Pancreas (tissue), 10 donors: ENCODE measurements at regions not wholly inside any gene's neighbourhood (a gene's known extent, or its start where the extent isn't known, plus 50 kb on each side); places are given as distances from the start of the nearest gene placed in this dataset.
A peak's percentile ranks its signal among the peaks of the same experiment; 100 is the strongest.
"Not testable (repeated sequence)": the region's sequence is repeated elsewhere in the genome, so short reads cannot be mapped to it uniquely, and the experiment has no call there.

ENCODE experiments used
- ATAC-seq, 4 donors: fragments of 200-7000 bp; cut with Tn5 transposase; one replicate each; pipeline versions ENCODE4 v1.8.0 to v1.9.1; 2020; ENCODE audit warnings: mild to moderate bottlenecking in 4 of 4, moderate library complexity in 4 of 4
- DNase-seq, 6 donors: peaks; one replicate each; pipeline ENCODE4 v3.0.0-alpha.2; 2020
- FAIRE-seq: peaks from 2 replicates; lab custom pipeline; 2012; peaks lifted over from hg19 to GRCh38; lab: Jason Lieb, UNC
- H3K27ac ChIP-seq, 4 donors: fragments of 200-600 bp; sonication (generic); 1 replicate in 3 of 4; 2 replicates in 1 of 4; pipeline versions ENCODE4 v1.5.0 to v1.8.0; 2020
- H3K27me3 ChIP-seq, 4 donors: fragments of 200-600 bp; one replicate each; pipeline ENCODE4 v1.8.0; 2021
- H3K36me3 ChIP-seq, 3 donors: fragments of 200-600 bp; sonication (generic) in 1 of 3; one replicate each; pipeline versions ENCODE4 v1.5.0 to v1.8.0; 2020 to 2021
- H3K4me1 ChIP-seq, 3 donors: fragments of 200-600 bp; one replicate each; pipeline ENCODE4 v1.8.0; 2021
- H3K4me3 ChIP-seq, 4 donors: fragments of 200-600 bp; sonication (generic) in 2 of 4; one replicate each; pipeline versions ENCODE4 v1.5.0 to v1.8.0; 2020 to 2021
- H3K9me3 ChIP-seq, 4 donors: fragments of 200-600 bp; one replicate each; pipeline ENCODE4 v1.8.0; 2021
- CTCF ChIP-seq, 4 donors: fragments of 200-600 bp; sonication (generic) in 3 of 4; IDR thresholded peaks; one replicate each; pipeline versions ENCODE4 v1.5.0 to v1.8.0; 2021; ENCODE audit warnings: antibody characterized with exemption in 4 of 4
- WGBS, 2 donors: extraction: QIAGEN DNeasy Blood & Tissue Kit; methylation state at CpG; one replicate each; pipeline ENCODE4 v1.1.7; 2013; 5-methylcytosine and 5-hydroxymethylcytosine counted together
- intact Hi-C, 3 donors: fragments of 100-400 bp; cut with DNase I; formaldehyde crosslinking; loops; one replicate each; pipeline versions ENCODE4 v1.11.1 to v1.14.2; 2022
- donor health status: healthy with polysubstance abuse.
- donor health status: DM: no; HTN: no; CAD: no; lungs with moderate emphysema.
- donor health status: DM: no; HTN: no; CAD: no.
- donor health status: control.
- donor health status: control.
- donor health status: Bipolar disorder and iron deficiency.
- donor health status: DM: yes; HTN: yes; CAD: no.
- donor health status: DM: no; HTN: no; CAD: no.
- donor health status: DM: no; HTN: no; CAD: no.
- donor health status: DM: yes; HTN: yes; CAD: no.

GRCh38 chr11:100442017-100442416 is 245.1 kb upstream of the ARHGAP42 start:
- H3K9me3 ChIP-seq: no peaks in the 10 kb centered on the region
- 85 to 91% methylated on average over 3 of the region's 3 CpGs for WGBS, 2 donors
- no peak overlapping the region for H3K4me3 ChIP-seq
- intact Hi-C loops: no loop called here
- ATAC-seq (no peak), DNase-seq (no peak), FAIRE-seq (no peak)
- H3K27me3 ChIP-seq: no peaks in the 10 kb centered on the region
- H3K4me1 ChIP-seq: peaks cover 0 to 9% (median 0%) of the 10 kb centered on the region in 3 donors
- H3K36me3 ChIP-seq: no peaks in the 10 kb centered on the region
- TF ChIP-seq CTCF (IDR thresholded peaks at IDR 0.05): no peak
- no peak overlapping the region for H3K27ac ChIP-seq

DNA sequence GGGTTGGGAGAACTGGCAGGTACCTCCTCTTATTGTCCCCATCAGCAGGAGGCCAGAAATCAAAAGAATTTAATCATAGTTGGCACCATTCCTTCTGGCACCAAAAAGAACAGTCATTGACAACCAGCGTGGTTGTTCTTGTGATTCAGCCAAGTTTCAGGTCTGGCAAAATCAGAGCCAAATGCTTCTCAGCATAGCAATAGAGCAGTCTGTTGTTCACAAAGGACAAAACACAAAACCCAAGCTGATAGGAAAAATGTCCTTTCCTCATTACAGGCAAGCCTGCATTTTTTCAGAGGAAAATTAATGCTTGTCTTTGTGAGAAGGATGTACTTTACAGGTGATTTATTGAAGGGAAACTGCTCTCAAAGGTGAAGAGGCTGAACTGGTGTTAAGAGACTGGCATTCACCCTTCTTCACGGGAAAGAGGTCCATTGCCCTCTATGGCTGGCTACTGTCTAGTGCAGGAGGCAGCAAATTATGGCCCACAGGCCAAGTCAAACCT is 241.8 kb upstream of the ARHGAP42 start:
- no peak overlapping the region for H3K4me3 ChIP-seq
- intact Hi-C loops: no loop called here
- no peak for FAIRE-seq
- H3K27ac ChIP-seq: peak overlapping the region in 2 of 4 donors; percentile 31 to 51
- peaks cover 0 to 9% (median 0%) of the 10 kb centered on the region in 3 donors for H3K4me1 ChIP-seq
- H3K36me3 ChIP-seq: no peaks in the 10 kb centered on the region
- 4 to 5% methylated on average over 2 of the region's 2 CpGs for WGBS, 2 donors
- TF ChIP-seq CTCF (IDR thresholded peaks at IDR 0.05): no peak
- no peaks in the 10 kb centered on the region for H3K27me3 ChIP-seq
- H3K9me3 ChIP-seq: no peaks in the 10 kb centered on the region
- peak in 3 of 6 donors; percentile 45 to 67 (median 65) for DNase-seq
- ATAC-seq: peak; percentile 89 to 96 (median 93)

DNA sequence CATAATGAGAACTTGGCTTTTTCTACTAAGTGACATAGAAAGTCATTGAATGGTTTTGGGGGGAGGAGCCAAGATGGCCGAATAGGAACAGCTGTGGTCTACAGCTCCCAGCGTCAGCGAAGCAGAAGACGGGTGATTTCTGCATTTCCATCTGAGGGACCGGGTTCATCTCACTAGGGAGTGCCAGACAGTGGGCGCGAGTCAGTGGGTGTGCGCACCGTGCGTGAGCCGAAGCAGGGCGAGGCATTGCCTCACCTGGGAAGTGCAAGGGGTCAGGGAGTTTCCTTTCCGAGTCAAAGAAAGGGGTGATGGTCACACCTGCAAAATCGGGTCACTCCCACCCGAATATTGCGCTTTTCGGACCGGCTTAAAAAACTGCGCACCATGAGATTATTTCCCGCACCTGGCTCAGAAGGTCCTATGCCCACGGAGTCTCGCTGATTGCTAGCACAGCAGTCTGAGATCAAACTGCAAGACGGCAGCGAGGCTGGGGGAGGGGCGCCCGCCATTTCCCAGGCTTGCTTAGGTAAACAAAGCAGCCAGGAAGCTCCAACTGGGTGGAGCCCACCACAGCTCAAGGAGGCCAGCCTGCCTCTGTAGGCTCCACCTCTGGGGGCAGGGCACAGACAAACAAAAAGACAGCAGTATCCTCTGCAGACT is 235.2 kb upstream of the ARHGAP42 start:
- ATAC-seq, H3K36me3 ChIP-seq, FAIRE-seq, H3K4me3 ChIP-seq, intact Hi-C loops, H3K27ac ChIP-seq, DNase-seq, H3K9me3 ChIP-seq, H3K27me3 ChIP-seq, H3K4me1 ChIP-seq: not testable (repeated sequence)
- WGBS, 2 donors: 82 to 91% methylated on average over 26 of the region's 26 CpGs

- Histone ChIP-seq H3K27ac (no peak overlapping the region), H3K4me3 (no peak overlapping the region), H3K4me1 (no peaks in the 10 kb centered on the region), H3K9me3 (no peaks in the 10 kb centered on the region), H3K27me3 (no peaks in the 10 kb centered on the region), H3K36me3 (no peaks in the 10 kb centered on the region)
- WGBS, 2 donors: 50 to 70% methylated on average over 3 of the region's 3 CpGs
- intact Hi-C loops: no loop called here
- ATAC-seq (no peak), FAIRE-seq (no peak), DNase-seq (no peak)
- TF ChIP-seq CTCF (IDR thresholded peaks at IDR 0.05): no peak
Measured at GRCh38 chr11:100459811-100460210, 227.3 kb upstream of the ARHGAP42 start.

DNA sequence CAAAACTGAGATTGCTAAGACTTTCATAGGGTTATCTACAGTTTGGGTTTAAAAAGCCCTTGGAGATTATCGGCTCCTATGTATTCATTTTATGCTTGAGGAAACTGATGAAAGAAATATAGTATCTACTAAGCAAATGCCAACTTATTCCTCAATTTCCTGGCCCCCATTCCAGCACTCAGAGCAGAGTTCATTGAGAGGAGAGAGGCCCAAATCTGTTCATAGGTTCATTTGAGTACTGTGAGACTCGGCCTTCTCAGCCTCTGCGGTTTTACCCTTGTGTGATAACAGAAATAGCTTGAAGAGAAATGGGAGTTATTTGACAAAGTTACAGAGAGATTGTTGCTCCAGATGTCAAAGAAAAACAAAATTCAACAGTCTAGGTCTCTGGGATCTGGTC is 226.7 kb upstream of the ARHGAP42 start:
- intact Hi-C loops: no loop called here
- H3K4me3 ChIP-seq: no peak overlapping the region
- 90 to 94% methylated on average over 3 of the region's 3 CpGs for WGBS, 2 donors
- H3K36me3 ChIP-seq: no peaks in the 10 kb centered on the region
- DNase-seq (no peak), ATAC-seq (no peak), FAIRE-seq (no peak)
- no peaks in the 10 kb centered on the region for H3K9me3 ChIP-seq
- no peak overlapping the region for H3K27ac ChIP-seq
- no peaks in the 10 kb centered on the region for H3K27me3 ChIP-seq
- TF ChIP-seq CTCF (IDR thresholded peaks at IDR 0.05): no peak
- no peaks in the 10 kb centered on the region for H3K4me1 ChIP-seq
